ENCODE measurements at regions not wholly inside any gene's neighbourhood (a gene's known extent, or its start where the extent isn't known, plus 50 kb on each side); places are given as distances from the start of the nearest gene placed in this dataset.
A peak's percentile ranks its signal among the peaks of the same experiment; 100 is the strongest.
"Not testable (repeated sequence)": the region's sequence is repeated elsewhere in the genome, so short reads cannot be mapped to it uniquely, and the experiment has no call there.

GRCh38 chr2:176578292-176578691 lies 309.1 kb downstream of the MTX2 start:
- not testable (repeated sequence) for DNase-seq

- DNase-seq = no peak
These were observed 310.4 kb downstream of the MTX2 start for GRCh38 chr2:176579608-176580007.

- no peak for DNase-seq
These were observed 312.4 kb downstream of the MTX2 start for GRCh38 chr2:176581557-176582165.

- no peak for DNase-seq
These were observed 312.9 kb downstream of the MTX2 start for GRCh38 chr2:176582176-176582575.

- DNase-seq = peak; percentile 38
These were observed 313.8 kb downstream of the MTX2 start for GRCh38 chr2:176582990-176583481.

GRCh38 chr2:176583607-176584006 lies 314.4 kb downstream of the MTX2 start:
- DNase-seq = no peak

GRCh38 chr2:176584333-176584732 lies 315.1 kb downstream of the MTX2 start:
- no peak for DNase-seq

GRCh38 chr2:176585291-176585690 lies 316.0 kb downstream of the MTX2 start:
- no peak for DNase-seq

GRCh38 chr2:176585791-176586190 lies 316.5 kb downstream of the MTX2 start:
- DNase-seq = no peak

GRCh38 chr2:176589287-176589686 lies 320.0 kb downstream of the MTX2 start:
- DNase-seq = no peak

GRCh38 chr2:176589825-176590440 lies 320.7 kb downstream of the MTX2 start:
- peak; percentile 5 for DNase-seq

GRCh38 chr2:176592216-176592615 lies 323.0 kb downstream of the MTX2 start:
- DNase-seq = no peak

GRCh38 chr2:176595986-176596385 lies 326.7 kb downstream of the MTX2 start:
- DNase-seq = no peak

- no peak for DNase-seq
These were observed 328.7 kb downstream of the MTX2 start for GRCh38 chr2:176597916-176598315.

- no peak for DNase-seq
These were observed 329.1 kb downstream of the MTX2 start for GRCh38 chr2:176598351-176598750.

- no peak for DNase-seq
These were observed 330.7 kb downstream of the MTX2 start for GRCh38 chr2:176599796-176600485.

- DNase-seq = peak; percentile 38
These were observed 331.8 kb downstream of the MTX2 start for GRCh38 chr2:176601066-176601465.

- DNase-seq = no peak
These were observed 342.8 kb downstream of the MTX2 start for GRCh38 chr2:176612036-176612435.

GRCh38 chr2:176612736-176613135 lies 343.5 kb downstream of the MTX2 start:
- DNase-seq = no peak

GRCh38 chr2:176613323-176613987 lies 344.2 kb downstream of the MTX2 start:
- DNase-seq = peak; percentile 22

GRCh38 chr2:176614049-176614448 lies 344.8 kb downstream of the MTX2 start:
- no peak for DNase-seq

- no peak for DNase-seq
These were observed 345.7 kb downstream of the MTX2 start for GRCh38 chr2:176614930-176615329.

GRCh38 chr2:176619504-176619903 lies 350.3 kb downstream of the MTX2 start:
- no peak for DNase-seq

- DNase-seq = no peak
These were observed 352.1 kb downstream of the MTX2 start for GRCh38 chr2:176621350-176621749.

Measured in NCI-H69 (cell line).